NB4 (cell line): ENCODE measurements at regions not wholly inside any gene's neighbourhood (a gene's known extent, or its start where the extent isn't known, plus 50 kb on each side); places are given as distances from the start of the nearest gene placed in this dataset.

Experiments used
- CTCF ChIP-seq: IDR thresholded peaks from one replicate; pipeline ENCODE4 v1.5.1; 2012; ENCODE audit warnings: low read depth, low read length
- POLR2A ChIP-seq: IDR thresholded peaks from 2 replicates; pipeline ENCODE4 v1.6.1; 2011; ENCODE audit warnings: mild to moderate bottlenecking; ENCODE audit not compliant: insufficient read length; ENCODE audit errors: extremely low read depth
- TF ChIP-seq, protein P1 (sequence below): IDR thresholded peaks from 2 replicates; pipeline ENCODE4 v1.6.1; 2011; ENCODE audit warnings: low read depth, low read length

GRCh38 chr11:80826808-80827207, 1386.0 kb upstream of the TENM4 start:
- TF ChIP-seq POLR2A (no peak), CTCF (no peak)
- TF ChIP-seq, protein P1, sequence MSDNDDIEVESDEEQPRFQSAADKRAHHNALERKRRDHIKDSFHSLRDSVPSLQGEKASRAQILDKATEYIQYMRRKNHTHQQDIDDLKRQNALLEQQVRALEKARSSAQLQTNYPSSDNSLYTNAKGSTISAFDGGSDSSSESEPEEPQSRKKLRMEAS = no peak
